OCI-LY7 (cell line): ENCODE measurements at regions not wholly inside any gene's neighbourhood (a gene's known extent, or its start where the extent isn't known, plus 50 kb on each side); places are given as distances from the start of the nearest gene placed in this dataset.
"Not testable (repeated sequence)": the region's sequence is repeated elsewhere in the genome, so short reads cannot be mapped to it uniquely, and the experiment has no call there.

Source experiments
- BruUV-seq: library from RNA; stranded (reverse); fragments of 400-500 nt; replicated peaks from 2 replicates; lab custom pipeline; 2021; lab: Mats Ljungman, UMichigan
- CTCF ChIA-PET: fragments of 300-600 bp; sonication (Branson Sonifier 250); formaldehyde crosslinking; loops from one replicate; lab custom pipeline; 2022; ENCODE audit warnings: antibody characterized with exemption; ENCODE audit not compliant: unreplicated experiment; lab: Charles Lee
- POLR2A ChIA-PET: fragments of 300-600 bp; sonication (Branson Sonifier 250); formaldehyde crosslinking; loops from one replicate; lab custom pipeline; 2022; ENCODE audit warnings: antibody characterized with exemption; lab: Charles Lee
- DNase-seq: peaks from one replicate; pipeline ENCODE4 v3.0.0-alpha.2; 2015; ENCODE audit warnings: low spot score
- H2AFZ ChIP-seq: fragments of 200-600 bp; sonication (generic), shearing (Covaris generic); 2 replicates; pipeline ENCODE4 v1.6.1; 2014; ENCODE audit warnings: mild to moderate bottlenecking, antibody characterized with exemption, low read length, moderate library complexity
- H3K27ac ChIP-seq: fragments of 200-600 bp; sonication (generic); 2 replicates; pipeline ENCODE4 v1.5.1; 2014; ENCODE audit warnings: mixed run types, low read depth, mild to moderate bottlenecking, moderate library complexity, low read length, inconsistent platforms; ENCODE audit not compliant: poor library complexity, severe bottlenecking
- H3K36me3 ChIP-seq: fragments of 200-600 bp; sonication (generic); 2 replicates; pipeline ENCODE4 v1.6.1; 2014; ENCODE audit warnings: mild to moderate bottlenecking, antibody characterized with exemption, low read length, moderate library complexity, mixed read lengths; ENCODE audit not compliant: insufficient read depth
- H3K4me1 ChIP-seq: fragments of 200-600 bp; sonication (generic); 2 replicates; pipeline ENCODE4 v1.5.1; 2014; ENCODE audit warnings: mild to moderate bottlenecking, low read length; ENCODE audit not compliant: insufficient read depth, poor library complexity, severe bottlenecking
- H3K4me2 ChIP-seq: fragments of 200-600 bp; sonication (generic); 2 replicates; pipeline ENCODE4 v1.6.1; 2014; ENCODE audit warnings: mild to moderate bottlenecking, low read length
- H3K4me3 ChIP-seq: fragments of 200-600 bp; sonication (generic); 2 replicates; pipeline ENCODE4 v1.5.1; 2014; ENCODE audit warnings: mild to moderate bottlenecking, low read depth, low read length; ENCODE audit not compliant: poor library complexity, severe bottlenecking
- H3K79me2 ChIP-seq: fragments of 200-600 bp; sonication (generic); 2 replicates; pipeline ENCODE4 v1.6.1; 2016; ENCODE audit warnings: low read depth, mild to moderate bottlenecking, low read length, moderate library complexity, mixed read lengths; ENCODE audit not compliant: insufficient read depth
- H3K9me2 ChIP-seq: fragments of 200-600 bp; sonication (generic); 2 replicates; pipeline ENCODE4 v1.6.1; 2016; ENCODE audit warnings: mild to moderate bottlenecking, low read length, mixed read lengths; ENCODE audit not compliant: insufficient read depth
- H3K9me3 ChIP-seq: fragments of 200-600 bp; sonication (generic); 2 replicates; pipeline ENCODE4 v1.6.1; 2014; ENCODE audit warnings: mild to moderate bottlenecking, mixed run types, low read length, mixed read lengths
- H4K20me1 ChIP-seq: fragments of 200-600 bp; sonication (generic); 2 replicates; pipeline ENCODE4 v1.6.1; 2014; ENCODE audit warnings: mild to moderate bottlenecking, antibody characterized with exemption, low read length, moderate library complexity, mixed read lengths; ENCODE audit not compliant: insufficient read depth
- EZH2phosphoT487 ChIP-seq: fragments of 200-600 bp; sonication (generic); IDR thresholded peaks from 2 replicates; pipeline ENCODE4 v1.6.1; 2018; ENCODE audit warnings: low read depth, borderline replicate concordance, mild to moderate bottlenecking, mixed run types, antibody characterized with exemption, low read length, moderate library complexity, mixed read lengths
- intact Hi-C: fragments of 100-400 bp; cut with micrococcal nuclease; formaldehyde crosslinking; loops from one replicate; pipeline ENCODE4 v1.10.0; 2022; ENCODE audit not compliant: unreplicated experiment
- TF ChIP-seq, protein P1 (sequence below): fragments of 200-600 bp; sonication (generic); conservative IDR thresholded peaks from 2 replicates; pipeline ENCODE4 v1.5.1; 2014; ENCODE audit warnings: mild to moderate bottlenecking, antibody characterized with exemption, low read length, moderate library complexity, mixed read lengths

DNA sequence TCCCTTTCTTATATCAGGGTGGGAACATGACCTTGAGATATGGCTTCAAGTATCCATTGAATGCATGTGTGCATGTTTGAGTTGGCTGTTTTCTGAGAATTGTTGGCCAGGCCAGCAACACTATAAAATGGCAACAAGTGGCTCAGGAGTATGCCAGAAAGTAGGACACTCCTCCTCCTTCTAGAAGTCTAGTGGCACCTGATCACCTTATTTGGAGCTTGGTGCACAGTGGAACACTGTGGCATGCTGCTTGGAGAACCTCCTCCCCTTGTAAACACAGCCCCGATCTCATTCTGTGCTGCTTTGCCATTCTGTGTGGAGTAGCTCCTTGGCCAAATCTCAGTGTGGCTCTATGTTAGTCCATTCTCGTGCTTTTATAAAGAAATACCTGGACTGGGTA, 114.8 kb upstream of the NDN start:
- H3K36me3 ChIP-seq = no peaks in the 10 kb centered on the region
- H3K4me1 ChIP-seq = no peaks in the 10 kb centered on the region
- no peaks in the 10 kb centered on the region for H3K79me2 ChIP-seq
- intact Hi-C loops = no loop called here
- H2AFZ ChIP-seq = no peak overlapping the region
- no peaks in the 10 kb centered on the region for H3K9me3 ChIP-seq
- no peak overlapping the region for H3K4me2 ChIP-seq
- no peak overlapping the region for H3K27ac ChIP-seq
- no TSS peak for BruUV-seq
- ChIA-PET CTCF (no interaction called here), POLR2A (no interaction called here)
- H3K4me3 ChIP-seq = no peak overlapping the region
- H4K20me1 ChIP-seq = no peaks in the 10 kb centered on the region
- TF ChIP-seq EZH2phosphoT487 = no peak
- TF ChIP-seq, protein P1, sequence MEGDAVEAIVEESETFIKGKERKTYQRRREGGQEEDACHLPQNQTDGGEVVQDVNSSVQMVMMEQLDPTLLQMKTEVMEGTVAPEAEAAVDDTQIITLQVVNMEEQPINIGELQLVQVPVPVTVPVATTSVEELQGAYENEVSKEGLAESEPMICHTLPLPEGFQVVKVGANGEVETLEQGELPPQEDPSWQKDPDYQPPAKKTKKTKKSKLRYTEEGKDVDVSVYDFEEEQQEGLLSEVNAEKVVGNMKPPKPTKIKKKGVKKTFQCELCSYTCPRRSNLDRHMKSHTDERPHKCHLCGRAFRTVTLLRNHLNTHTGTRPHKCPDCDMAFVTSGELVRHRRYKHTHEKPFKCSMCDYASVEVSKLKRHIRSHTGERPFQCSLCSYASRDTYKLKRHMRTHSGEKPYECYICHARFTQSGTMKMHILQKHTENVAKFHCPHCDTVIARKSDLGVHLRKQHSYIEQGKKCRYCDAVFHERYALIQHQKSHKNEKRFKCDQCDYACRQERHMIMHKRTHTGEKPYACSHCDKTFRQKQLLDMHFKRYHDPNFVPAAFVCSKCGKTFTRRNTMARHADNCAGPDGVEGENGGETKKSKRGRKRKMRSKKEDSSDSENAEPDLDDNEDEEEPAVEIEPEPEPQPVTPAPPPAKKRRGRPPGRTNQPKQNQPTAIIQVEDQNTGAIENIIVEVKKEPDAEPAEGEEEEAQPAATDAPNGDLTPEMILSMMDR = no peak
- DNase-seq = no peak
- no peaks in the 10 kb centered on the region for H3K9me2 ChIP-seq

DNA sequence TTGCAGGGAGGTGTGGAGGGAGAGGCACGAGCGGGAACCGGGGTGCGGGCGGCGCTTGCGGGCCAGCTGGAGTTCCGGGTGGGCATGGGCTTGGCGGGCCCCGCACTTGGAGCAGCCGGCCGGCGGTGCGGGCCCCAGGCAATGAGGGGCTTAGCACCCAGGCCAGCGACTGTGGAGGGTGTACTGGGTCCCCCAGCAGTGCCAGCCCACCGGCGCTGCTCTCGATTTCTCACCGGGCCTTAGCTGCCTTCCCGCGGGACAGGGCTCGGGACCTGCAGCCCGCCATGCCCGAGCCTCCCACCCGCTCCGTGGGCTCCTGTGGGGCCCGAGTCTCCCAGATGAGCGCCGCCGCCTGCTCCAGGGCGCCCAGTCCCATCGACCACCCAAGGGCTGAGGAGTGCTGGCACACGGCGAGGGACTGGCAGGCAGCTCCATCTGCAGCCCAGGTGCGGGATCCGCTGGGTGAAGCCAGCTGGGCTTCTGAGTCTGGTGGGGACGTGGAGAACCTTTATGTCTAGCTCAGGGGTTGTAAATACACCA, 115.9 kb upstream of the NDN start:
- BruUV-seq, H3K9me3 ChIP-seq, intact Hi-C loops, H2AFZ ChIP-seq, H4K20me1 ChIP-seq, POLR2A ChIA-PET, H3K4me3 ChIP-seq, DNase-seq, H3K4me1 ChIP-seq, H3K9me2 ChIP-seq, H3K27ac ChIP-seq, CTCF ChIA-PET, H3K36me3 ChIP-seq, H3K79me2 ChIP-seq, H3K4me2 ChIP-seq: not testable (repeated sequence)

DNA sequence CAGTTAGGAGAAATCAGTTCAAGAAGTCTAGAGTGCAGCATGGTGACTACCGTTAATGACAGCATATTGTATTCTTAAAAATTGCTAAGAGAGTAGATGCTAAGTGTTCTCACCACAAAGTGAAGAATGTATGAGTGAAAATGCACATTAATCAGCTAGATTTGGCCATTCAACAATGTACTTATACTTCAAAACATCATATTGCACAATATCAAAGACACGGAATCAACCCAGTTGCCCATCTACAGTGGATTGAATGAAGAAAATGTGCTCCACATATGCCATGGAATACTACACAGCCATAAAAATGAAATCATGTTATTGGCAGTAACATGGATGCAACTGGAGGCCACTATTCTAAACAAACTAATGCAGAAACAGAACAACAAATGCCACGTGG, 119.9 kb upstream of the NDN start:
- intact Hi-C loops = no loop called here
- TF ChIP-seq EZH2phosphoT487 = no peak
- TF ChIP-seq, protein P1 = no peak
- Histone ChIP-seq H3K4me3 (no peak overlapping the region), H3K36me3 (no peaks in the 10 kb centered on the region), H3K27ac (no peak overlapping the region), H4K20me1 (no peaks in the 10 kb centered on the region), H3K9me2 (no peaks in the 10 kb centered on the region), H3K4me2 (no peak overlapping the region), H3K79me2 (no peaks in the 10 kb centered on the region), H2AFZ (no peak overlapping the region), H3K9me3 (no peaks in the 10 kb centered on the region), H3K4me1 (no peaks in the 10 kb centered on the region)
- ChIA-PET CTCF (no interaction called here), POLR2A (no interaction called here)
- BruUV-seq = no TSS peak
- DNase-seq = no peak
